GM21529 (cell line): ENCODE measurements at regions not wholly inside any gene's neighbourhood (a gene's known extent, or its start where the extent isn't known, plus 50 kb on each side); places are given as distances from the start of the nearest gene placed in this dataset.
"Not testable (repeated sequence)": the region's sequence is repeated elsewhere in the genome, so short reads cannot be mapped to it uniquely, and the experiment has no call there.

ENCODE experiments used
- ATAC-seq: cut with Tn5 transposase; IDR thresholded peaks from one replicate; pipeline ENCODE4 v1.9.1; 2021; ENCODE audit not compliant: unreplicated experiment

DNA sequence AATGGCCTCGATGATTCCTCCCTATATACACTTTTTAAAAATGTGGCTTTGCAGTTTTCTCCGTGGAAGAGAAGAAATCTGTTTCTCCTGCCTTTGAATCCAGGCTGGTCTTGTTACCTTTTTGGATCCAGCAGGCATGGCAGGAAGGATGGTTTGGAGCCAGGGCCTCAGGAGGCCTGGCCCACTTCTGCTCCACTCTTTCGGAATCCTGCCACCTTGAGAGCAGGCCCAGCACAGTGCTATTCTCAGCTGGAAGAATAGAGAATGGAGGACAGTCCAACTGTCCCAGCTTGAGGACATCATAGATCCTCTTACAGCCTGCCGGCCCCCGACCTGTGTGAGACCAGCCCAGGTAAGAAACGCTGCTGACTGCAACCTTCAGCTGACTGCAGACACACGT, 421.5 kb downstream of the FUT8 start:
- no peak for ATAC-seq

DNA sequence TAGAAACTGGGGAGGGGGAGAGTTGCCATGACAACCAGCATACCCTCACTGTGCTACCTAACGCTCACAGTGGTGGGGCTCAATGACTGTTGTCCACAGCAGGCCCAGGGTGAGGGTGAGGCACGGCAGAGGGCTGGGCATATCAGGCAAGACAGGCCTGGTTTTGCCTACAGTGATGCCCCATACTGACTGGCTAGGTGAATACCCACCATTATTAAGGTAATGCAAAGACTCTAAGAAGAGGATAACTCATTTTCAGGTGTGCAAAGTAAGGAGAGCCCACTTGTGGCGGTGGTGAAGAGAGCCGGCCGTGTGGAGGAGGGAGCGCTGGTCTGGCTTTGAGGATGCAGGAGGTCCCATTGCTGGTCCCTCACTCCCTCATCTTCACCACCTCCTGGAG, 422.3 kb downstream of the FUT8 start:
- ATAC-seq, result no peak

DNA sequence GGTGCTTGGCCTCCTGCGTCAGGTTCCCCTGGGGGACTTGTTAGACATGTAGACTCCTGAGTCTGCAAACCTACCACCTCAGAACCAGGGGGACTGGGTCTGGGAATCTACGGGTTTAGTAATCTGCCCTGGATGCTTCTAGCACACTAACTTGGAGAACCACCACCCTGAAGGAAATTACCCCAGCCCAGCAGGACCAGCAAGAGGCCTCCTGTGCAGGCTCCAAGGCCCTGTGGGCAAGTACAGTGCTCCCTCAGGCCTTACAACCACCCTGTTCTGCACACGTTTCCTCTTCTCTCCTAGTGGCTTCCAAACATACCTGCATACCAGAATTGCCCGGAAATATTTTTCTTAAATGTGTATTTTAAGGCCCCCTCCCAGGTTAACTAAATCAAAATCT, 423.0 kb downstream of the FUT8 start:
- ATAC-seq, result no peak

DNA sequence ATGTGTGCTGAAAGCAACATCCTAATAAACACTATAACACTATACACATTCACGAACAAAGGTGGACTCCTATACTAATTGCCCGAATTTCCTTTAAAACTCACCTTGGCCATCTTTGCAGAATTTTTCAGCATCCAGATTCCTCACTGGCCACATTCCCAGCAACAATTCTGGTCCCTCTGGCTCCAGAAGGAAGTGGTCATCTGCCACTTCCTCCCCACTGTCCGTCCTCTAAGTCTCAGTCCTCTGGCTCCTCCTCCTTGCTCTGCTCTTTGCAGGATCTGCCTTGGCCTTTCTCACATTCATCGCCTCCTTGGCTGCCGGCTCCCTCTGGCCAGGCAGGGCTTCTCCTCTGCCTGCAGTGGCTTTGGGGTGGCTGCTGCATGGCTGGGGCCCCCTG, 426.0 kb downstream of the FUT8 start:
- no peak for ATAC-seq

DNA sequence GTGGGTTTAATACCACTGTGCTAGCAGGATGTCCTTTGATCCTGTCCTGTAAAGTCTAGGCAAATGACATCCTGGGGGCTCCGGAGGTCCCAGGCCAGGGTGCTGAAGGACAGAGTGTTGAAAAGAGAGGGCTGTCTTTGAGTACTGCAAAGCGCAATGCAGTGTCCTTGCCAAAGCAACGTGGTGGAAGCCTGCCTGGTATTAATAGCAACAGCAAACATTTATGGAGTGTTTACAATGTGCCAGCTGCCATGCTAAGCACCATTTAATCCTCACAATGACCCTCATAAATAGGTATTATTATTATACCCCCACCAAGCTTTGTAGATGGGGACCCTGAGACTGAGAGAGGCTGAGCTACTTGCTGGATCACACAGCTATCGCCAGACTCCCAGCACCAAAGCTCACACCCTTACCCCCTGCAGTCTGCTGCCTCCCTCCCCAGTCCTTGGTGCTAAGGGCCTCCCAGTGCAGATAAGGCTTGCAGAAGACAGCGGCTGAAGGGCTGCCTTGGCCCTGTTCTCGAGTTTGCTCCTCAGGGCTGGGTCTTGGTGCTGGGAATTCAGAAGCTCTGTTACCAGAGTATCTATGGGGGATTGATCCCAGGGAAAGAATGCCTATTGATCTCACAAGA, 427.7 kb downstream of the FUT8 start:
- ATAC-seq, result no peak

DNA sequence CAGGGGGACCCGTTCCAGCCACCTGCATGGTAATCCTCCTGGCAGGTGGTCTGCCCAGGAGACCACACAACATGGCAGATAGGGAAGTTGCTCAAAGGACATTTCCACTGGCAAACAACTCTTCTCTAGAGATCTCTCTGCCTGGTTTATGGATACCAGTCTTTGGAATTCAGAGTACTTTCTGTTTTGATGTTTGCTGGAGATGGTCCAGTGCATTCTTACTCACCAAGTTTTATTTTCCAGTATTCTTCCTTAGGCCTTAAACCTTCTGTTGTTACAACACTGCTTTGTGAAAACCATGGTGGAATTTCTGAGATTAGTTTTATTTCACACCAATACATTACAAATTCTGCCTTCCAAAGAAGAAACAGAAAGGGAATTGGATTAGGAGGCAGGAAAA, 428.3 kb downstream of the FUT8 start:
- ATAC-seq, result no peak

DNA sequence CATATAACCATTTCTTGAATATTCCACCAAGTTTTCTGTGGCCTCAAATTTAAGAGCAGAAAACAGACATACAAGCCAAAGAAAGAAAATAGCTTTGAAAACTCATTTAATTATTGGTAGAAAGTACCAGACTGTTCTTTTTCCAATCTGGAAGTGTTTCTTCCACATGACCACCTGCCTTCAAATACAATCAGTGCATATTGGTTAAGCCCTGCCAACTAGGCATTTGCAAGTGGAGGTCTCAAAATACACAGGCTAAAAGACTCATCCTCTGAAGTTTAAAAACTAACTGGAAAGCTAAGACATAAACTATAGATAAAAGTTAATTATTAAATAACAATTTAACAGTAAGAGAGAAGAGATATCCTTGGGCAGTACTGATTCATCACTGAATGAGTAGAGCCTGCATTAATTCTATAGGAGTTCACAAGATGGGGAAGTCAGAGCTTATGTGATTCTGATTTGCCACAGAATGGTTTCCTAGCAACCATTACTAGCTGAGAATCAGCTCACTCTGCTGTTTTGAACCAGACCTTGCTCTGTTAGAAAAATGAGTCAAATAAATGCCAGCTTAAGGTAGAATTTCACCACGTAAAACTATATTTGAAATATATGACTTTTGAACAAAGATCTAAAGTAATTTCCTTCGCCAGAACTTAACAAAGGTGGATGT, 433.8 kb downstream of the FUT8 start:
- ATAC-seq, result no peak

DNA sequence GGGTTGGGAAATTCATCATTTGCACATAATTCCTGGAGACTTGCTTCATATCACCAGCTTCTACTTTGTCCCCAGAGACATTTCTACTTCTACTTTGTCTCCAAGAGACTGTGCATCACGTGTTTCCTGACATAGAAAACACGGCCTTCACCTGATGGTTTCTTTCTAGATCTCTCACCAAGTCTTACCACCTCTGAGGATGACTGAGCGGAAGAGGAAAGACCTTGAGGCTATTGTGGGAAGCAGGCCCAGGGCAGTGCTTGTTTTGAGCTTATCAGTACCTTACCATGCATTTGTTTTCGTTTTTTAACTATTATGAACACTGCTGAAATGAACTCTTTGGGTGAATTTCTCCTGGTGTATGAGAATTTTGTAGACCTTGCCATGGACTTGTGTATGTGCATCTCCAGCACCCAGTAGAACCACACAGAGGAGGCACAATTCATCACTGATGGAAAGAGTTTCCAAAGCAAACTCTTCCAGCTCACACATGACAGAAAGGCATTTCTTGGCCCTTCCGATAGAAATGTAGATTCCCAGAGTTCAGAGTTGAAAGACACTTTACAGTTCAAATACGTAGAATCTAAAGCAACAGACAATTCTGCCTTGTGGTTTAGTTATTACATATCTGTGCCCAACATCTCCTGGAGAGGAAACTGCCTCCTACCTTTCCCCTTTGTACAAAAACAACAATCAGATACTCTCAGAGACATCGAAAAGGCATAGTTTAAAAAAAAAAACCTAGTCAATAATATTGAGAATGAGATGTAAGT, 434.7 kb downstream of the FUT8 start:
- ATAC-seq, result peak; percentile 66

DNA sequence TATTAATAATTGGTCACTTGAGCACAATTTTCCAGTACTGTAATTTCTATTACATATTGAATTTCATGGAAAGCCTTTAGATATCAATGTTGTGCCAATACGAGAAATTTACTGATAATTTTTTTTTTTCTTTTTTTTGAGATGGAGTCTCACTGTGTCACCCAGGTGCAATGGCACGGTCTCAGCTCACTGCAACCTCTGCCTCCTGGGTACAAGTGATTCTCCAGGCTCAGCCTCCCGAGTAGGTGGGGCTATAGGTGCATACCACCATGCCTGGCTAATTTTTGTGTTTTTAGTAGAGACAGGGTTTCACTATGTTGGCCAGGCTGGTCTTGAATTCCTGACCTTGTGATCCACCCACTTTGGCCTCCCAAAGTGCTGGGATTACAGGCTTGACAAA, 435.4 kb downstream of the FUT8 start:
- not testable (repeated sequence) for ATAC-seq

DNA sequence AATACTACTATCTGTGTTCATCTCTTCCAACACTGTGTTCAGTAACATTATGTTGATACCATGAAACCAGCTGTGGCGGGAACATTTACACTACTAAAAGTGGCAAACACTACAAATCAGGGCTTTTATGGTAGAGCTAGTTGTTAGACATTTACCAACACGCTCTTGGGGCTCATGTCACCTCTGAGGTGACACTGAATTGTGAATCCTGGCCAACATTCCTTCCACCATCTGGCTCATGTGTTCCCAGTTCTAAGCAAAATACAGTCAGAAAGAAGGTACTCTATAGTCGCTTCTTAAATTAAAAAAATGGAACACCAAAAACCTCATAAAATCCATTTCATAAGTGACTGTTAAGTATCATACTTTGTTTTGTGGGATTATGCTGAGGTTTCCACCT, 436.6 kb downstream of the FUT8 start:
- ATAC-seq, result no peak

DNA sequence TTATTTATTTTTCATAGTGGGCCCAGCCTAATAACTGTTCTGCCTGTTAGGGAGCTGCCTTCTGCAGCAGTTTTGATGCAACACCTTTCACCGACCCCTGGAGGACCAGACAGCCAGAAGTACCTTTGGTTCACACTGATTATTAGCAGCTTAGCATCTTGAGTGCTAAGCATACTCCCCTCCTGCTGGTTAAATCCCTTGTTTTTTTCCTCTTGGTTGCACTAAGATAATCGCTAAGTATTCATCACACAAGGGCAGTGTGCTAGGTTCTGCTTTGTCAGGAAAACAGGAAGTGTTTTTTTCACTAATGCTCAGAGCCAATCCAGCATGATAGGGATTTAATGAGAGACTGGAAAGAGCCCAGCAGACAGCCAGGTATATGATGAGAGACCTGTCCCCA, 437.0 kb downstream of the FUT8 start:
- ATAC-seq, result no peak

DNA sequence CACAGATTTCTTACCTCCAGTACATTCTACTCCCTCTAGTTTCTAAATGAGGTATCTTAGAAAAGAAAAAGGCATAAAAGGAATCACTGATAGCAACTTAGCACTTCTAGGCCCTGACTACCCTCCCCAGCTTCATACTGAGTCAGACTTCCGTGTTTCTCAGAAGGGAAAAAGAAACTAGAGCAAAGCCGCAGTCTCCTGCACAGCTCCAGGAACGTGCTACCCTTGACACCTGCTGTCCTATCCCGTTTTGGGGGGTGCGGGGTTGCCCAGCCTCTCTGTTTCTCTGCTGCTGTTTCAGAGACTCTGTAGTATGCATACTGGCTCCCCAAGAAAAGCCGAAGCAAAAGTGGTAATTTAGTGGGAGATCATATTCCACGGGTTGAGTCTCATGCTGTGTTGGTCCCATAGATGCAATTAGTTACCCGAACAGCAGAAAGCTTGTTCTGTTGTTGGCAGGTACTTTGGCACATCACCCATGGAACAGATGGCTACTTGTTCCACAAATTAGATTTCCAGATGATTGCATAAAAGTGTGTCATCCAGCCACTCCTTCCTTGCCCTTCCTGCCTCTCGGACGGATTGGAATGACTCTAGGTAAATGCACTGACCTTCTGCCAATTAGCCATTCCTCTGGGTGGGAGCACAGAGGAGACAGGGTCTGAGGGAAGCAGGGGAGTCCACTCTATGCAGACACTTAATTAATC, 438.1 kb downstream of the FUT8 start:
- ATAC-seq, result no peak

DNA sequence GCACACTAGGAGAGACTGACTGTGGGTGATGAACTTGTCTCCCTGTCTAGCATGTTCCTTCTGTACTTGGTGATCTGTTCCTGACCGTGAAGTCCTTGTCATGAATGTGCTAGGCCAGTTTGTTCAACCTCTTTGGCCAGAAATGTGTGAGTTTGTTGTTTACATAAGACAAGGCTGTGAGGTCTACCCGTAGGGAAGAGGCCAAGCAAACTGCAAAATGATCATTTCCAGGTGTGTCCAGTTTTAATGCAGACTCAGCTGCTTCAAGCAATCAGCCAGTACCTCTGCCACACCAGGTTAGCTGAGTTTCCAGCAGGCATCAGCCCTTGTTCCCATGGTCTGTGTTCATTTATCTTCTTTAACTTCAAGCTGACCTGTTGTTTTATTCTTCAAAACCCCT, 440.2 kb downstream of the FUT8 start:
- no peak for ATAC-seq

DNA sequence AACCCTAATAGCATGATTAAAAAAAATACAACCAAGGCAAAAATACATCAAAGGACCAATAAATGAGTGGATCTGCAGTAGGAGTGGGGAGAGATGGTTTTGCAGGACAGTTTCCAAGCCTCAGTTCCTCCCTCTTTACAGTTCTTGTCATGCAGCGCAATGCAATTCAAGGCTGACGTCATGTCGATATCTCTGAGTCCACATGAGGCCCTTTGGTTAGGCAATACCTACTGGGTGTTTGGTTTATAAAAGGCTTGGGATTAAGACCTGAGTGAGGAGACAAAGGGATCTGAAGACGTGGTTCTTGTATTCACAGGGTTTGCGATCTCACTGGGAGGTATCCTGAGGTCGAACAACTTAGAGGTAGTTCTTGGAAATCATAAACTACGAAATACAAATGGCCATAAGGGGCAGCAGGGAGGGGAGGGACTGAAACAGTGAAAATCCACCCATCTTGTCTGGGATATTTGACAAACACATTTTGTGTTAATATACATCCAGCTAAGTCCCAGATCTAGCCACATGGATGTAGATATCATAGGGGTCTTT, 441.0 kb downstream of the FUT8 start:
- ATAC-seq, result no peak

DNA sequence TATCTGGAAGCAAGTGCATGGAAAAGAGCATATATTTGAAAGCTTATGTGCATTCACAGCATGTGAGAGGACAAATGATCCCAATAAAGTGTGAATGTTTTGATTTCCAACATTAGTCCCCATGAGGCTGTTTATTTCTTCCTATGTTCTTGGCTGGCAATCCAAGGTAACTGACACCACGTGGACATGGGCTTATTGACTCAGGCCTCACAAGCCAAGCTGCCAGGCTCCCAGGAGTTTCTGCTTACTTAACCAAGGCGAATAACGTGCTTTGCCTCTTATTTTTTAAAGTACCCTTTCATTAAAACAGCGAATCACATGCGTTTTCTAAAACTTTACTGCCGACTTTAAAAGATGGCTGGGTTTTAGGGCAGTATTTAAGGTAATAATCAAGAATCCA, 441.7 kb downstream of the FUT8 start:
- ATAC-seq, result no peak

DNA sequence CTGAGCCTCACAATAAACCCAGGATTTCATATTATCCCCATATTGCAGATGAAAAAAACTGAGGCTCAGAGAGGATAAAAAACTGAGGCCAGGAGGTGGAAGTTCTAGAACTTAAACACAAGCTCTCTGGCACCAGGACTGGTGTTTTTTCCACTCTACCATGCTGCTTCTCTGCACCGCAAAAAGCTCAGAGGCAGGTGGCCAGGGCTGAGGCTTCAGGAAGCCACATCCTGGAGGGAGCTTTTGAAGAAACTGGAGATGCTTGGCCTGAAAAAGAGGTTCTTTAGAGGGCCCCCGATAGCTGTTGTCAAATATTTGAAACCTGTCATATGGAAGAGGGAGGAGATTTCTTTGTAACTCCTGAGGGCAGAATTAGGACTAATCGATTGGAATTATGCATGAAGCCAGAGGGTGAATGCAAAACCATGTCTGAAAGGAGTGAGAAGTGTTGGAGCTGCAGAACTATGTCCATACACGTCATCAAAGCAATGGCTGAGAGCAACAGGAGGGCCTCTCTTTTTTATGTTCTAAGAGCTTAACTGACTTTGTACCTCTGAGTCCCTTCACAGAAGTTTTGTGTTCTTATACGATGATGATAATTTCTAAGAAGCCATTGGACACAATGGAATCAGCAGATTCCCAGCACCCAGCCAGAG, 448.6 kb downstream of the FUT8 start:
- ATAC-seq, result no peak

DNA sequence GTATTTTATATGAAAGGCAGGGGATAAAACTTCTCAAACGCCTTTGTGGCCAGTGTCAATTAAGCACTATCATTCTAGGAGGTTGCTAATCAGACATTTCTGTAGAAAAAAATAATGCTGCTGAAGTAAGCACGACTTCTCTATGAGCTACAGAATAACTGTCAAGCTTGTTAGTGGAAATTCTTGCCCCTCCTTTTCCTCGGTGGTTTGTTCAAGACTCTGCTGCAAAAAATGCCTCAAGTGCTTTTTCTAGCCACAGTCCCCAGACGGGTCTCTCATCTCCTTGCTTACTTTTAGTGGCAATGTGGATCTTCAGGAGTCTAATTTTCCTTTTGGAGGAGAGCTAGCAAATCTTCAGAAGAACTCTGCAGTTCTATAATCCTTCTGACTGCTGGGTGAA, 452.0 kb downstream of the FUT8 start:
- no peak for ATAC-seq

DNA sequence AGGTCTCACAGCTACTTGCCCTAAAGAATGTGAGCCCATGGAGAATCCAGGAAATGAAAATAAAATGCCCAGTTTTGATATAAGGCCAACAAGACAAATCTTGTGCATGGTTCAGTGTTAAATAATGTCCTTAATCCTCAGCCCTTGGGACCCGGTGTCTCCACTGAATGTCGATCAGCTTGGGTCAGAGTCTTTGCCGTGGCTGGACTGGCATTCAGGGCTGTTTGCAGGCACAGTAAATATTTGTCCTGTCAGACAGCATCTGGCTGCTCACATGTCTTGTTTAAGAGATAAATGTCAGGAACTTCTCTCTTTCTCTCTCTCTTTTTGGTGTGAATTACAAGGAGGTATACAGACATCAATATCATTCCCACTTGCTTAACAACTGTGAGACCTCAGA, 452.5 kb downstream of the FUT8 start:
- no peak for ATAC-seq

DNA sequence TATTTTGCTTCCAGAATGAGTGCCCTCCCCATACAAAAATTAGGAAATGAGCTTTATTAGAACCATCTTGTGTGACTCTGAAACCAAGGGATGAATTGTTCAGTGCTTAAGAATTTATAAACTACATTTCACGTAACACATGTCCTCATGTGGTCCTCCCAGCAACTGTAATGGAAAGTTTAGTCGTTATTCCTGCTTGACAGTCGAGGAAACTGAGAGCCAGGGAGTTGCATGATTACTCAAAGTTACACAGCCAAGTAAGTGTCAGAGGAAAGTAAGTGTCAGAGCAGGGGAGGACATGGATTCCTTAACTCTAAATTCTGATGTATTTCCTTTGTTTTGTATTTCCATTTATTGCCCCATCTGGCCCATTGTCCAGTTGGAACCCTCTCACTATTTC, 453.9 kb downstream of the FUT8 start:
- no peak for ATAC-seq

DNA sequence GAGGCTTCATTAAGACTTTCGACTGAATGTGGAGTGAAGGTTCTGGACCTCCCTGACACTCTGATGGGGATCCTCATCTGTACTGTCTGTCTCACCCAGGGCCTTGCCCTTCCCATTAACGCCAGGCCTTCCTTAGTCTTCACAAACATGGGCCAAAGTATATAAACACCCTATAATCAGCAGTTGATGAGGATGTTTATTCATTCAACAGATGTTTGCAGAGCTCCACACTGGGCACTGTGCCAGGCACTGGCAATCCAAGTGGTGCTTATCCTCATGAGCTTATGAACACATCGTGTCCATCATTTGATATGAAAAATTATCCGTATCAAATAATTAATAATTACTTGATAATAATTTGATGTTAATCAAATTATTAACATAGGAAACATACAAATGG, 454.4 kb downstream of the FUT8 start:
- no peak for ATAC-seq

DNA sequence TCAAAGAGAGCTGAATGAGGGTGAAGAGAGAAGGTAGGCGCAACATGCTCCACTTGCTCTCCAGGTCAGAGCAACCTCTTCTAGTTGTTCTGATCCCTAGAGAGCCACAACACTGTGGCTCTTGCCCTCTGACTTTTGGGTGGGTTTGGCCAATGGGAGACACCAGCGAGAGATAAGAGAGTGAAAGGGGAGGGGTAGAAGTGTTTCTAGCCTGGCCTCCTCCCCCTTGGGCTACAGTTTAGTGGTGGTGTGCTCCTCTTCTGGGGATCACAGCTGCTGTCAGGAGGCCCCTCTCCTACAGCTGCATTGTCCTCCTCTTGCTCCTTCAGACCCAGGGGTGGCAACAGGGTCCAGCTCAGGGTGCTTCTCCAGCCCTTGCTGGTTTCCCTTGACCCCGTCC, 454.8 kb downstream of the FUT8 start:
- ATAC-seq, result no peak
